HUES64 (cell line): ENCODE measurements at regions not wholly inside any gene's neighbourhood (a gene's known extent, or its start where the extent isn't known, plus 50 kb on each side); places are given as distances from the start of the nearest gene placed in this dataset.

Experiments
- H3K27ac ChIP-seq: 2 replicates; pipeline ENCODE4 v1.7.0; 2013; ENCODE audit warnings: low read depth, low read length, inconsistent platforms
- H3K27me3 ChIP-seq: 2 replicates; pipeline ENCODE4 v1.6.1; 2013; ENCODE audit warnings: mild to moderate bottlenecking, low read length; ENCODE audit not compliant: insufficient read depth
- H3K36me3 ChIP-seq: 2 replicates; pipeline ENCODE4 v1.6.1; 2013; ENCODE audit warnings: mild to moderate bottlenecking, low read length; ENCODE audit not compliant: insufficient read depth
- H3K4me1 ChIP-seq: 2 replicates; pipeline ENCODE4 v1.6.1; 2013; ENCODE audit warnings: mild to moderate bottlenecking, low read length, moderate library complexity; ENCODE audit not compliant: insufficient read depth
- H3K4me3 ChIP-seq: 2 replicates; pipeline ENCODE4 v1.5.1; 2013; ENCODE audit warnings: mild to moderate bottlenecking, low read length, moderate library complexity
- H3K9ac ChIP-seq: 2 replicates; pipeline ENCODE4 v1.6.1; 2013; ENCODE audit warnings: mild to moderate bottlenecking, low read depth, low read length
- H3K9me3 ChIP-seq: 2 replicates; pipeline ENCODE4 v1.6.1; 2013; ENCODE audit warnings: low read depth, low read length; ENCODE audit not compliant: insufficient read depth
- WGBS: fragments of 150-250, 120-280 bp; methylation state at CpG from one replicate; pipeline ENCODE4 v1.1.7; 2013; ENCODE audit warnings: missing lambda C conversion rate; 5-methylcytosine and 5-hydroxymethylcytosine counted together

- no peak overlapping the region for H3K9ac ChIP-seq
- no peaks in the 10 kb centered on the region for H3K36me3 ChIP-seq
- no peak overlapping the region for H3K27ac ChIP-seq
- no peaks in the 10 kb centered on the region for H3K4me1 ChIP-seq
- peaks cover 7% of the 10 kb centered on the region; the same call in 1 of the 2 replicates for H3K9me3 ChIP-seq
- H3K4me3 ChIP-seq: no peak overlapping the region
- no peaks in the 10 kb centered on the region for H3K27me3 ChIP-seq
- WGBS: 97% methylated on average over 1 of the region's 1 CpG
Measured at GRCh38 chr20:11020712-11021111, 346.9 kb upstream of the JAG1 start.

GRCh38 chr20:11027224-11027623, 353.4 kb upstream of the JAG1 start:
- Histone ChIP-seq H3K9me3 (peaks cover 7% of the 10 kb centered on the region; the same call in 1 of the 2 replicates), H3K27me3 (no peaks in the 10 kb centered on the region)

GRCh38 chr20:11030351-11030750, 356.6 kb upstream of the JAG1 start:
- 92% methylated on average over 2 of the region's 2 CpGs for WGBS
- no peaks in the 10 kb centered on the region for H3K9me3 ChIP-seq
- H3K4me1 ChIP-seq: no peaks in the 10 kb centered on the region
- H3K9ac ChIP-seq: no peak overlapping the region
- no peak overlapping the region for H3K4me3 ChIP-seq
- no peaks in the 10 kb centered on the region for H3K36me3 ChIP-seq
- H3K27ac ChIP-seq: no peak overlapping the region
- H3K27me3 ChIP-seq: no peaks in the 10 kb centered on the region

More at GRCh38 chr20:11027224-11027623, 353.4 kb upstream of the JAG1 start:
- no peak overlapping the region for H3K27ac ChIP-seq
- no peaks in the 10 kb centered on the region for H3K36me3 ChIP-seq
- WGBS: 93% methylated on average over 3 of the region's 3 CpGs
- no peak overlapping the region for H3K4me3 ChIP-seq
- H3K9ac ChIP-seq: no peak overlapping the region
- H3K4me1 ChIP-seq: no peaks in the 10 kb centered on the region

GRCh38 chr20:11031300-11031699, 357.5 kb upstream of the JAG1 start:
- Histone ChIP-seq H3K27ac (no peak overlapping the region), H3K4me3 (no peak overlapping the region), H3K27me3 (no peaks in the 10 kb centered on the region), H3K9ac (no peak overlapping the region), H3K9me3 (no peaks in the 10 kb centered on the region), H3K36me3 (no peaks in the 10 kb centered on the region), H3K4me1 (no peaks in the 10 kb centered on the region)
- 96% methylated on average over 2 of the region's 2 CpGs for WGBS

GRCh38 chr20:11032611-11033010, 358.8 kb upstream of the JAG1 start:
- no peaks in the 10 kb centered on the region for H3K27me3 ChIP-seq
- no peaks in the 10 kb centered on the region for H3K4me1 ChIP-seq
- no peaks in the 10 kb centered on the region for H3K36me3 ChIP-seq
- H3K27ac ChIP-seq: no peak overlapping the region
- no peaks in the 10 kb centered on the region for H3K9me3 ChIP-seq
- no peak overlapping the region for H3K4me3 ChIP-seq
- 83% methylated on average over 3 of the region's 3 CpGs for WGBS
- H3K9ac ChIP-seq: no peak overlapping the region

GRCh38 chr20:11034025-11034424, 360.2 kb upstream of the JAG1 start:
- no peaks in the 10 kb centered on the region for H3K27me3 ChIP-seq
- H3K36me3 ChIP-seq: no peaks in the 10 kb centered on the region
- no peaks in the 10 kb centered on the region for H3K9me3 ChIP-seq
- WGBS: 96% methylated on average over 3 of the region's 3 CpGs
- no peak overlapping the region for H3K4me3 ChIP-seq
- H3K4me1 ChIP-seq: no peaks in the 10 kb centered on the region
- H3K27ac ChIP-seq: no peak overlapping the region
- no peak overlapping the region for H3K9ac ChIP-seq

- 88% methylated on average over 3 of the region's 3 CpGs for WGBS
- Histone ChIP-seq H3K4me3 (no peak overlapping the region), H3K36me3 (no peaks in the 10 kb centered on the region), H3K4me1 (no peaks in the 10 kb centered on the region), H3K9me3 (no peaks in the 10 kb centered on the region), H3K9ac (no peak overlapping the region), H3K27ac (no peak overlapping the region), H3K27me3 (no peaks in the 10 kb centered on the region)
Measured at GRCh38 chr20:11035211-11035610, 361.4 kb upstream of the JAG1 start.

GRCh38 chr20:11041396-11041795, 367.6 kb upstream of the JAG1 start:
- Histone ChIP-seq H3K9me3 (no peaks in the 10 kb centered on the region), H3K4me1 (no peaks in the 10 kb centered on the region), H3K27ac (no peak overlapping the region), H3K4me3 (no peak overlapping the region), H3K9ac (no peak overlapping the region), H3K36me3 (no peaks in the 10 kb centered on the region), H3K27me3 (no peaks in the 10 kb centered on the region)
- no CpG with 5 or more reads among the region's 1 CpG for WGBS

GRCh38 chr20:11043001-11043400, 369.2 kb upstream of the JAG1 start:
- Histone ChIP-seq H3K36me3 (no peaks in the 10 kb centered on the region), H3K9me3 (no peaks in the 10 kb centered on the region), H3K27me3 (no peaks in the 10 kb centered on the region), H3K27ac (no peak overlapping the region), H3K9ac (no peak overlapping the region), H3K4me1 (no peaks in the 10 kb centered on the region), H3K4me3 (no peak overlapping the region)
- 100% methylated on average over 2 of the region's 2 CpGs for WGBS

- no peaks in the 10 kb centered on the region for H3K27me3 ChIP-seq
- H3K27ac ChIP-seq: no peak overlapping the region
- no peaks in the 10 kb centered on the region for H3K36me3 ChIP-seq
- no peak overlapping the region for H3K4me3 ChIP-seq
- H3K4me1 ChIP-seq: no peaks in the 10 kb centered on the region
- H3K9ac ChIP-seq: no peak overlapping the region
- H3K9me3 ChIP-seq: no peaks in the 10 kb centered on the region
- WGBS: 94% methylated on average over 6 of the region's 6 CpGs
Measured at GRCh38 chr20:11044561-11044960, 370.8 kb upstream of the JAG1 start.

- no peak overlapping the region for H3K27ac ChIP-seq
- H3K9ac ChIP-seq: no peak overlapping the region
- H3K4me3 ChIP-seq: no peak overlapping the region
- no peaks in the 10 kb centered on the region for H3K36me3 ChIP-seq
- no peaks in the 10 kb centered on the region for H3K27me3 ChIP-seq
- 94% methylated on average over 8 of the region's 8 CpGs for WGBS
- H3K4me1 ChIP-seq: no peaks in the 10 kb centered on the region
- no peaks in the 10 kb centered on the region for H3K9me3 ChIP-seq
Measured at GRCh38 chr20:11045412-11046175, 371.8 kb upstream of the JAG1 start.

- Histone ChIP-seq H3K9me3 (no peaks in the 10 kb centered on the region), H3K4me1 (0 out of 2 replicates have a peak, but pooled peaks cover 3% of the 10 kb centered on the region), H3K27ac (no peak overlapping the region), H3K4me3 (no peak overlapping the region), H3K9ac (no peak overlapping the region), H3K27me3 (no peaks in the 10 kb centered on the region), H3K36me3 (no peaks in the 10 kb centered on the region)
- 84% methylated on average over 2 of the region's 2 CpGs for WGBS
Measured at GRCh38 chr20:11047559-11047958, 373.8 kb upstream of the JAG1 start.
